A549 (cell line): ENCODE measurements at regions not wholly inside any gene's neighbourhood (a gene's known extent, or its start where the extent isn't known, plus 50 kb on each side); places are given as distances from the start of the nearest gene placed in this dataset.

ENCODE experiments used
- ATAC-seq, 2 experiments: fragments of 200-7000 bp in 1 of 2; fragments of >200 bp in 1 of 2; cut with Nextera tagmentation in 1 of 2; cut with Tn5 transposase in 1 of 2; 3 replicates each; pipeline versions ENCODE4 v1.8.0 to v1.9.1; 2018 to 2020; ENCODE audit warnings: mild to moderate bottlenecking in 1 of 2, moderate library complexity in 1 of 2
- CTCF ChIA-PET: fragments of 300-600 bp; sonication (Branson Sonifier 250); formaldehyde crosslinking; extraction: SDS; loops from one replicate; lab custom pipeline; 2021; ENCODE audit warnings: antibody characterized with exemption, inconsistent platforms; lab: Yijun Ruan, JAX
- POLR2A ChIA-PET: fragments of 350-600 bp; formaldehyde crosslinking; extraction: SDS; loops from one replicate; lab custom pipeline; 2021; ENCODE audit warnings: antibody characterized with exemption, inconsistent platforms; lab: Yijun Ruan, JAX
- DNase-seq, 2 experiments: peaks; one replicate each; pipeline versions ENCODE4 v3.0.0 to v3.0.0-alpha.2; 2011 to 2016; ENCODE audit warnings: low read depth in 1 of 2, low spot score in 1 of 2
- FAIRE-seq: peaks from 2 replicates; lab custom pipeline; 2011; peaks lifted over from hg19 to GRCh38; lab: Jason Lieb, UNC
- H3K27ac ChIP-seq, 2 experiments: fragments of >200 bp; sonication (Bioruptor Twin); formaldehyde crosslinking; 3 replicates each; pipeline ENCODE4 v1.5.1; 2016 to 2017
- H3K4me1 ChIP-seq: fragments of >200 bp; sonication (Bioruptor Twin); formaldehyde crosslinking; 3 replicates; pipeline ENCODE4 v1.6.1; 2016
- H3K4me2 ChIP-seq: fragments of >200 bp; sonication (Bioruptor Twin); formaldehyde crosslinking; 3 replicates; pipeline ENCODE4 v1.6.1; 2016
- H3K4me3 ChIP-seq: fragments of >200 bp; sonication (Bioruptor Twin); formaldehyde crosslinking; 3 replicates; pipeline ENCODE4 v1.5.1; 2016
- H3K9me3 ChIP-seq: fragments of >200 bp; sonication (Bioruptor Twin); formaldehyde crosslinking; 3 replicates; pipeline ENCODE4 v1.6.1; 2016
- BCL3 ChIP-seq: fragments of >200 bp; sonication (Bioruptor Twin); formaldehyde crosslinking; IDR thresholded peaks from 3 replicates; pipeline ENCODE4 v1.6.1; 2016
- CBX8 ChIP-seq: fragments of 200-600 bp; sonication (generic); IDR thresholded peaks from 2 replicates; pipeline ENCODE4 v1.6.1; 2016
- CHD4 ChIP-seq: fragments of 200-600 bp; sonication (generic); IDR thresholded peaks from 2 replicates; pipeline ENCODE4 v1.6.1; 2016; ENCODE audit warnings: antibody characterized with exemption, mild to moderate bottlenecking, borderline replicate concordance
- EHMT2 ChIP-seq: fragments of 200-600 bp; sonication (generic); IDR thresholded peaks from 2 replicates; pipeline ENCODE4 v1.6.1; 2016; ENCODE audit warnings: antibody characterized with exemption, low read depth, mild to moderate bottlenecking, moderate library complexity
- ELK1 ChIP-seq: fragments of 150-350 bp; IDR thresholded peaks from 2 replicates; pipeline ENCODE4 v1.6.1; 2014; ENCODE audit warnings: low read depth, mild to moderate bottlenecking, low read length
- EP300 ChIP-seq, 2 experiments: fragments of >200 bp; sonication (Bioruptor Twin); formaldehyde crosslinking; IDR thresholded peaks; 2 replicates in 1 of 2; 3 replicates in 1 of 2; pipeline ENCODE4 v1.6.1; 2016 to 2017
- FOXS1 ChIP-seq: fragments of 250-450 bp; sonication (Bioruptor Pico); IDR thresholded peaks from 2 replicates; pipeline ENCODE4 v1.5.0; 2020; ENCODE audit warnings: mild to moderate bottlenecking, moderate library complexity
- HDAC2 ChIP-seq: fragments of 200-600 bp; sonication (generic); IDR thresholded peaks from 2 replicates; pipeline ENCODE4 v1.6.1; 2016
- MAFK ChIP-seq: fragments of 450-650 bp; IDR thresholded peaks from 2 replicates; pipeline ENCODE4 v1.6.1; 2014; ENCODE audit not compliant: partially characterized antibody
- MYC ChIP-seq: IDR thresholded peaks from 2 replicates; pipeline ENCODE4 v1.6.1; 2012; ENCODE audit warnings: mild to moderate bottlenecking, inconsistent platforms, low read length, improper control_type of control experiment, borderline replicate concordance
- RAD21 ChIP-seq, 2 experiments: fragments of >200 bp in 1 of 2; sonication (Bioruptor Twin) in 1 of 2; formaldehyde crosslinking in 1 of 2; IDR thresholded peaks in 1 of 2; conservative IDR thresholded peaks in 1 of 2; 2 replicates in 1 of 2; 3 replicates in 1 of 2; pipeline ENCODE4 v1.6.1; 2012 to 2018; ENCODE audit warnings: inconsistent platforms in 1 of 2
- RARB ChIP-seq: fragments of 250-450 bp; sonication (Bioruptor Pico); IDR thresholded peaks from 2 replicates; pipeline ENCODE4 v1.8.0; 2021; ENCODE audit warnings: mild to moderate bottlenecking, moderate library complexity
- RNF2 ChIP-seq: fragments of 200-600 bp; sonication (generic); IDR thresholded peaks from 2 replicates; pipeline ENCODE4 v1.6.1; 2016; ENCODE audit warnings: low read depth, mild to moderate bottlenecking, antibody characterized with exemption, moderate library complexity, borderline replicate concordance
- SMC3 ChIP-seq: fragments of >200 bp; sonication (Bioruptor Twin); formaldehyde crosslinking; IDR thresholded peaks from 3 replicates; pipeline ENCODE4 v1.6.1; 2018; ENCODE audit warnings: inconsistent platforms
- SREBF2 ChIP-seq: fragments of 450-650 bp; IDR thresholded peaks from 2 replicates; pipeline ENCODE4 v1.6.1; 2014; ENCODE audit warnings: mild to moderate bottlenecking, moderate library complexity
- ZC3H11A ChIP-seq: fragments of 450-650 bp; IDR thresholded peaks from 2 replicates; pipeline ENCODE4 v1.6.1; 2014; ENCODE audit warnings: antibody characterized with exemption, mild to moderate bottlenecking
- ZFP36 ChIP-seq: fragments of 450-650 bp; IDR thresholded peaks from 2 replicates; pipeline ENCODE4 v1.6.1; 2014; ENCODE audit warnings: borderline replicate concordance; ENCODE audit not compliant: partially characterized antibody
- ZNF302 ChIP-seq: fragments of 250-450 bp; sonication (Bioruptor Pico); IDR thresholded peaks from 2 replicates; pipeline ENCODE4 v1.9.0; 2021; ENCODE audit warnings: inconsistent platforms, mild to moderate bottlenecking, moderate library complexity
- WGBS: methylation state at CpG from one replicate; pipeline ENCODE4 v1.1.6; 2017; ENCODE audit errors: missing lambda C conversion rate; 5-methylcytosine and 5-hydroxymethylcytosine counted together

GRCh38 chr1:119294199-119294598 lies 74.4 kb upstream of the HAO2 start:
- Histone ChIP-seq H3K4me2 (no peak overlapping the region), H3K27ac (no peak overlapping the region), H3K4me1 (no peaks in the 10 kb centered on the region), H3K9me3 (no peaks in the 10 kb centered on the region), H3K4me3 (no peak overlapping the region)
- DNase-seq (no peak), ATAC-seq (no peak), FAIRE-seq (no peak)
- CTCF ChIA-PET = interaction anchor here (1.9 to 2.0 kb wide), 2 partner anchors 18 to 73 kb away, joined by 5 to 8 read pairs; partner anchors contain the start of gene HAO2
- POLR2A ChIA-PET = no interaction called here
- 41% methylated on average over 3 of the region's 3 CpGs for WGBS
- TF ChIP-seq ZFP36 (no peak), EHMT2 (no peak)

GRCh38 chr1:119294722-119295121 lies 73.9 kb upstream of the HAO2 start:
- H3K4me3 ChIP-seq = no peak overlapping the region
- ChIA-PET CTCF (interaction anchor here (1.0 to 2.0 kb wide), 3 partner anchors 18 to 73 kb away, joined by 3 to 8 read pairs (median 5); partner anchors contain the start of gene HAO2), POLR2A (no interaction called here)
- 5% methylated on average over 2 of the region's 2 CpGs for WGBS
- H3K4me2 ChIP-seq = no peak overlapping the region
- no peaks in the 10 kb centered on the region for H3K4me1 ChIP-seq
- TF ChIP-seq ELK1 (no peak), ZC3H11A (no peak), MAFK (no peak), RAD21 (conservative IDR thresholded peaks at IDR 0.05 in 1 of 2, IDR thresholded peaks at IDR 0.05 in 1 of 2) (no peak), HDAC2 (no peak), EP300 (IDR thresholded peaks at IDR 0.05) (no peak), SREBF2 (no peak), RARB (CRISPR knock-in tag) (no peak)
- FAIRE-seq (no peak), DNase-seq (no peak), ATAC-seq (no peak)
- no peaks in the 10 kb centered on the region for H3K9me3 ChIP-seq
- H3K27ac ChIP-seq = no peak overlapping the region

GRCh38 chr1:119298687-119299303 lies 69.8 kb upstream of the HAO2 start:
- no peak for TF ChIP-seq FOXS1 (CRISPR knock-in tag)
- no peak for TF ChIP-seq MYC
- TF ChIP-seq CBX8 = no peak
- no peak for TF ChIP-seq SMC3
- TF ChIP-seq EP300 (IDR thresholded peaks at IDR 0.05) = no peak
- TF ChIP-seq BCL3 = no peak
- TF ChIP-seq ZNF302 (CRISPR knock-in tag) = no peak
- no peak for TF ChIP-seq SREBF2
- no peak for TF ChIP-seq RNF2
- no peak for TF ChIP-seq ELK1
- no peak for TF ChIP-seq ZC3H11A
- no peak for TF ChIP-seq EHMT2
- TF ChIP-seq CHD4 = no peak
- Histone ChIP-seq H3K27ac (no peak overlapping the region), H3K4me3 (no peak overlapping the region), H3K4me1 (no peaks in the 10 kb centered on the region), H3K4me2 (no peak overlapping the region), H3K9me3 (no peaks in the 10 kb centered on the region)
- POLR2A ChIA-PET = no interaction called here
- FAIRE-seq (no peak), DNase-seq (no peak), ATAC-seq (no peak)
- CTCF ChIA-PET = interaction anchor here (1.3 kb wide), 1 partner anchor 68 kb away, joined by 4 read pairs; no protein-coding TSS in a partner anchor
